GM23338 (cell line): ENCODE measurements at regions not wholly inside any gene's neighbourhood (a gene's known extent, or its start where the extent isn't known, plus 50 kb on each side); places are given as distances from the start of the nearest gene placed in this dataset.

ENCODE experiments used
- ATAC-seq: fragments of 200-7000 bp; cut with Tn5 transposase; 3 replicates; pipeline ENCODE4 v1.9.1; 2020
- DNase-seq: peaks from one replicate; pipeline ENCODE4 v3.0.0-alpha.2; 2015; ENCODE audit warnings: low spot score
- H2AFZ ChIP-seq: fragments of 200-600 bp; sonication (generic); 2 replicates; pipeline ENCODE4 v1.8.0; 2016; ENCODE audit warnings: antibody characterized with exemption, mild to moderate bottlenecking, moderate library complexity
- H3F3A ChIP-seq: fragments of 200-600 bp; sonication (generic); replicated peaks from 2 replicates; pipeline ENCODE4 v1.8.0; 2017; ENCODE audit warnings: antibody characterized with exemption, mixed run types, low read depth
- H3K27ac ChIP-seq: fragments of 200-600 bp; sonication (generic); 2 replicates; pipeline ENCODE4 v1.6.1; 2016; ENCODE audit warnings: low read depth
- H3K27me3 ChIP-seq: fragments of 200-600 bp; sonication (generic); 2 replicates; pipeline ENCODE4 v1.8.0; 2016; ENCODE audit warnings: mild to moderate bottlenecking, mixed run types, moderate library complexity; ENCODE audit not compliant: insufficient read depth
- H3K36me3 ChIP-seq: fragments of 200-600 bp; sonication (generic); 2 replicates; pipeline ENCODE4 v1.8.0; 2016; ENCODE audit warnings: mild to moderate bottlenecking; ENCODE audit not compliant: insufficient read depth
- H3K4me1 ChIP-seq: fragments of 200-600 bp; sonication (generic); 2 replicates; pipeline ENCODE4 v1.8.0; 2016; ENCODE audit warnings: mild to moderate bottlenecking, moderate library complexity; ENCODE audit not compliant: insufficient read depth
- H3K4me2 ChIP-seq: fragments of 200-600 bp; sonication (generic); 2 replicates; pipeline ENCODE4 v1.7.1; 2017; ENCODE audit warnings: mixed run types
- H3K4me3 ChIP-seq: fragments of 200-600 bp; sonication (generic); 2 replicates; pipeline ENCODE4 v1.6.1; 2016; ENCODE audit warnings: mixed run types
- H3K79me2 ChIP-seq: fragments of 200-600 bp; sonication (generic); replicated peaks from 2 replicates; pipeline ENCODE4 v1.8.0; 2017; ENCODE audit warnings: mild to moderate bottlenecking; ENCODE audit not compliant: insufficient read depth
- H3K9me2 ChIP-seq: fragments of 200-600 bp; sonication (generic); 2 replicates; pipeline ENCODE4 v1.8.0; 2017; ENCODE audit not compliant: insufficient read depth
- H4K20me1 ChIP-seq: fragments of 200-600 bp; sonication (generic); replicated peaks from 2 replicates; pipeline ENCODE4 v1.8.0; 2017; ENCODE audit warnings: mild to moderate bottlenecking; ENCODE audit not compliant: insufficient read depth
- H3K27ac Mint-ChIP-seq: 2 replicates; pipeline ENCODE4 v1.8.0; 2020; ENCODE audit warnings: inconsistent platforms, mild to moderate bottlenecking, moderate library complexity, mixed read lengths
- H3K27me3 Mint-ChIP-seq: 3 replicates; pipeline ENCODE4 v1.8.0; 2022; ENCODE audit warnings: low read depth, mild to moderate bottlenecking, moderate library complexity, mixed read lengths, inconsistent platforms; ENCODE audit not compliant: insufficient read depth, poor library complexity
- H3K36me3 Mint-ChIP-seq: 3 replicates; pipeline ENCODE4 v1.8.0; 2021; ENCODE audit warnings: low read depth, mild to moderate bottlenecking, inconsistent platforms, moderate library complexity, mixed read lengths
- H3K4me1 Mint-ChIP-seq: 3 replicates; pipeline ENCODE4 v1.8.0; 2020; ENCODE audit warnings: mild to moderate bottlenecking, inconsistent platforms, mixed read lengths
- H3K4me3 Mint-ChIP-seq: 3 replicates; pipeline ENCODE4 v1.8.0; 2021; ENCODE audit warnings: moderate library complexity, mild to moderate bottlenecking, inconsistent platforms, mixed read lengths
- H3K9me3 Mint-ChIP-seq: 3 replicates; pipeline ENCODE4 v1.8.0; 2020; ENCODE audit warnings: moderate library complexity, mild to moderate bottlenecking, inconsistent platforms, mixed read lengths
- CREB1 ChIP-seq: fragments of 250-450 bp; sonication (Bioruptor Pico); IDR thresholded peaks from 2 replicates; pipeline ENCODE4 v1.5.0; 2020; ENCODE audit warnings: low read depth, mild to moderate bottlenecking, moderate library complexity
- CTCF ChIP-seq, 2 experiments: fragments of 200-600 bp in 1 of 2; sonication (generic) in 1 of 2; conservative IDR thresholded peaks; 2 replicates each; pipeline versions ENCODE4 v1.5.1 to v1.6.1; 2016 to 2017; ENCODE audit warnings: antibody characterized with exemption in 2 of 2, low read depth in 2 of 2, mild to moderate bottlenecking in 2 of 2, moderate library complexity in 1 of 2
- ETS1 ChIP-seq: IDR thresholded peaks from 2 replicates; pipeline ENCODE4 v1.6.1; 2016; ENCODE audit warnings: antibody characterized with exemption
- EZH2 ChIP-seq: fragments of 200-600 bp; sonication (generic); IDR thresholded peaks from one replicate; pipeline ENCODE4 v1.8.0; 2017; ENCODE audit warnings: antibody characterized with exemption, mild to moderate bottlenecking, low read depth; ENCODE audit not compliant: unreplicated experiment
- EZH2phosphoT487 ChIP-seq: fragments of 200-600 bp; sonication (generic); IDR thresholded peaks from one replicate; pipeline ENCODE4 v1.8.1; 2018; ENCODE audit warnings: antibody characterized with exemption; ENCODE audit not compliant: unreplicated experiment
- JUNB ChIP-seq: IDR thresholded peaks from one replicate; pipeline ENCODE4 v1.6.1; 2016; ENCODE audit warnings: antibody characterized with exemption; ENCODE audit not compliant: unreplicated experiment
- NANOG ChIP-seq: IDR thresholded peaks from 2 replicates; pipeline ENCODE4 v1.6.1; 2016; ENCODE audit warnings: antibody characterized with exemption, borderline replicate concordance
- POLR2AphosphoS5 ChIP-seq: IDR thresholded peaks from 2 replicates; pipeline ENCODE4 v1.6.1; 2016; ENCODE audit warnings: antibody characterized with exemption, low read depth
- STAT1 ChIP-seq: IDR thresholded peaks from one replicate; pipeline ENCODE4 v1.6.1; 2016; ENCODE audit warnings: antibody characterized with exemption; ENCODE audit not compliant: unreplicated experiment
- ZNF114 ChIP-seq: fragments of 250-450 bp; sonication (Bioruptor Pico); IDR thresholded peaks from 2 replicates; pipeline ENCODE4 v1.5.0; 2020; ENCODE audit warnings: mild to moderate bottlenecking, moderate library complexity
- ZNF331 ChIP-seq: fragments of 250-450 bp; sonication (Bioruptor Pico); IDR thresholded peaks from 2 replicates; pipeline ENCODE4 v1.5.0; 2020; ENCODE audit warnings: low read depth, mild to moderate bottlenecking, moderate library complexity
- TF ChIP-seq, protein P1 (sequence below): IDR thresholded peaks from one replicate; pipeline ENCODE4 v1.6.1; 2018; ENCODE audit warnings: antibody characterized with exemption; ENCODE audit not compliant: unreplicated experiment
- TF ChIP-seq, protein P2 (sequence below): fragments of 250-450 bp; sonication (Bioruptor Pico); IDR thresholded peaks from 2 replicates; pipeline ENCODE4 v1.5.0; 2020; ENCODE audit warnings: mild to moderate bottlenecking, moderate library complexity

DNA sequence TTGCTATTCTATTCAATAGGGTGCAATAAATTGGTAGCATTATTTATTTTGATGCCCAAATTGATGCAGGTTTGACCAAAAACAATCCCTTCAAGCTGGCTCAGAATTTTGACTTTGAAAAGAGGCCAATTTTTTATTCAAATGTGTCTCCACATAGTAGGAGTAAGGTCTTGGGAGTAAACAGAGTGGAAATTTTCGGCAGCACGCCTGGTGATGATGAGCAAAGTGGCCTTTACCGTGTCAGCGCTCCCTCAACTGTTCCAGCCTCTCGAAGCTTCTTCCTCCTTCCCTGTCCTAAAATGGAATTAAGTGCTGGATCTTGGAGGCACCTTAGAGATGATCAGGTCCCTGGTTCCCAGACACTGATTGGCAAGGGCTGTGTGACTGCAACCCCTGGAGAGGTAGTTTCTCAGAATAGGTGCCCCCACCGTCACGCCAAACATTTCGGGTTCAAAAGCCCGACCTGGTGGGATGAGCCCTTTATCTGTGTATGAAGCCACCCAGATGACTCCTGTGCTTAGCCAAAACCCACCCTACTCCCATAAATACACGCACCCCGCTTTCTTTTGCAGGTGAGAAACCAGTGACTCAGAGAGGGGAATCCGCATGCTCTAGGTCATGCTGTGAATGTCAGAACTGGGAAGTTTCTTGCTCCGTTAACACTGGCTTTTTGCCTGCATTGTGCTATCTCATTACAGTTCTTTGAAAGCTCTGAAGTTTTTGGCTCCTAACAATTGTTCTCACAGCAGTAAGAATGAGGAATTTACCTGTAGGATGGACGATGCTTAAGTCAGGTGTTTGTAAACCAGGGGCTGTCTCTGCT, 89.1 kb downstream of the CRYGS start:
- no peak for TF ChIP-seq JUNB
- no peak for TF ChIP-seq STAT1
- TF ChIP-seq ETS1 = no peak
- TF ChIP-seq POLR2AphosphoS5 = no peak
- no peak for TF ChIP-seq EZH2phosphoT487
- TF ChIP-seq, protein P1, sequence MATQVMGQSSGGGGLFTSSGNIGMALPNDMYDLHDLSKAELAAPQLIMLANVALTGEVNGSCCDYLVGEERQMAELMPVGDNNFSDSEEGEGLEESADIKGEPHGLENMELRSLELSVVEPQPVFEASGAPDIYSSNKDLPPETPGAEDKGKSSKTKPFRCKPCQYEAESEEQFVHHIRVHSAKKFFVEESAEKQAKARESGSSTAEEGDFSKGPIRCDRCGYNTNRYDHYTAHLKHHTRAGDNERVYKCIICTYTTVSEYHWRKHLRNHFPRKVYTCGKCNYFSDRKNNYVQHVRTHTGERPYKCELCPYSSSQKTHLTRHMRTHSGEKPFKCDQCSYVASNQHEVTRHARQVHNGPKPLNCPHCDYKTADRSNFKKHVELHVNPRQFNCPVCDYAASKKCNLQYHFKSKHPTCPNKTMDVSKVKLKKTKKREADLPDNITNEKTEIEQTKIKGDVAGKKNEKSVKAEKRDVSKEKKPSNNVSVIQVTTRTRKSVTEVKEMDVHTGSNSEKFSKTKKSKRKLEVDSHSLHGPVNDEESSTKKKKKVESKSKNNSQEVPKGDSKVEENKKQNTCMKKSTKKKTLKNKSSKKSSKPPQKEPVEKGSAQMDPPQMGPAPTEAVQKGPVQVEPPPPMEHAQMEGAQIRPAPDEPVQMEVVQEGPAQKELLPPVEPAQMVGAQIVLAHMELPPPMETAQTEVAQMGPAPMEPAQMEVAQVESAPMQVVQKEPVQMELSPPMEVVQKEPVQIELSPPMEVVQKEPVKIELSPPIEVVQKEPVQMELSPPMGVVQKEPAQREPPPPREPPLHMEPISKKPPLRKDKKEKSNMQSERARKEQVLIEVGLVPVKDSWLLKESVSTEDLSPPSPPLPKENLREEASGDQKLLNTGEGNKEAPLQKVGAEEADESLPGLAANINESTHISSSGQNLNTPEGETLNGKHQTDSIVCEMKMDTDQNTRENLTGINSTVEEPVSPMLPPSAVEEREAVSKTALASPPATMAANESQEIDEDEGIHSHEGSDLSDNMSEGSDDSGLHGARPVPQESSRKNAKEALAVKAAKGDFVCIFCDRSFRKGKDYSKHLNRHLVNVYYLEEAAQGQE = no peak
- no peak for TF ChIP-seq CTCF (conservative IDR thresholded peaks at IDR 0.05; ENCODE audit: low read depth in 2 of 2)
- TF ChIP-seq EZH2 = no peak
- TF ChIP-seq, protein P2, sequence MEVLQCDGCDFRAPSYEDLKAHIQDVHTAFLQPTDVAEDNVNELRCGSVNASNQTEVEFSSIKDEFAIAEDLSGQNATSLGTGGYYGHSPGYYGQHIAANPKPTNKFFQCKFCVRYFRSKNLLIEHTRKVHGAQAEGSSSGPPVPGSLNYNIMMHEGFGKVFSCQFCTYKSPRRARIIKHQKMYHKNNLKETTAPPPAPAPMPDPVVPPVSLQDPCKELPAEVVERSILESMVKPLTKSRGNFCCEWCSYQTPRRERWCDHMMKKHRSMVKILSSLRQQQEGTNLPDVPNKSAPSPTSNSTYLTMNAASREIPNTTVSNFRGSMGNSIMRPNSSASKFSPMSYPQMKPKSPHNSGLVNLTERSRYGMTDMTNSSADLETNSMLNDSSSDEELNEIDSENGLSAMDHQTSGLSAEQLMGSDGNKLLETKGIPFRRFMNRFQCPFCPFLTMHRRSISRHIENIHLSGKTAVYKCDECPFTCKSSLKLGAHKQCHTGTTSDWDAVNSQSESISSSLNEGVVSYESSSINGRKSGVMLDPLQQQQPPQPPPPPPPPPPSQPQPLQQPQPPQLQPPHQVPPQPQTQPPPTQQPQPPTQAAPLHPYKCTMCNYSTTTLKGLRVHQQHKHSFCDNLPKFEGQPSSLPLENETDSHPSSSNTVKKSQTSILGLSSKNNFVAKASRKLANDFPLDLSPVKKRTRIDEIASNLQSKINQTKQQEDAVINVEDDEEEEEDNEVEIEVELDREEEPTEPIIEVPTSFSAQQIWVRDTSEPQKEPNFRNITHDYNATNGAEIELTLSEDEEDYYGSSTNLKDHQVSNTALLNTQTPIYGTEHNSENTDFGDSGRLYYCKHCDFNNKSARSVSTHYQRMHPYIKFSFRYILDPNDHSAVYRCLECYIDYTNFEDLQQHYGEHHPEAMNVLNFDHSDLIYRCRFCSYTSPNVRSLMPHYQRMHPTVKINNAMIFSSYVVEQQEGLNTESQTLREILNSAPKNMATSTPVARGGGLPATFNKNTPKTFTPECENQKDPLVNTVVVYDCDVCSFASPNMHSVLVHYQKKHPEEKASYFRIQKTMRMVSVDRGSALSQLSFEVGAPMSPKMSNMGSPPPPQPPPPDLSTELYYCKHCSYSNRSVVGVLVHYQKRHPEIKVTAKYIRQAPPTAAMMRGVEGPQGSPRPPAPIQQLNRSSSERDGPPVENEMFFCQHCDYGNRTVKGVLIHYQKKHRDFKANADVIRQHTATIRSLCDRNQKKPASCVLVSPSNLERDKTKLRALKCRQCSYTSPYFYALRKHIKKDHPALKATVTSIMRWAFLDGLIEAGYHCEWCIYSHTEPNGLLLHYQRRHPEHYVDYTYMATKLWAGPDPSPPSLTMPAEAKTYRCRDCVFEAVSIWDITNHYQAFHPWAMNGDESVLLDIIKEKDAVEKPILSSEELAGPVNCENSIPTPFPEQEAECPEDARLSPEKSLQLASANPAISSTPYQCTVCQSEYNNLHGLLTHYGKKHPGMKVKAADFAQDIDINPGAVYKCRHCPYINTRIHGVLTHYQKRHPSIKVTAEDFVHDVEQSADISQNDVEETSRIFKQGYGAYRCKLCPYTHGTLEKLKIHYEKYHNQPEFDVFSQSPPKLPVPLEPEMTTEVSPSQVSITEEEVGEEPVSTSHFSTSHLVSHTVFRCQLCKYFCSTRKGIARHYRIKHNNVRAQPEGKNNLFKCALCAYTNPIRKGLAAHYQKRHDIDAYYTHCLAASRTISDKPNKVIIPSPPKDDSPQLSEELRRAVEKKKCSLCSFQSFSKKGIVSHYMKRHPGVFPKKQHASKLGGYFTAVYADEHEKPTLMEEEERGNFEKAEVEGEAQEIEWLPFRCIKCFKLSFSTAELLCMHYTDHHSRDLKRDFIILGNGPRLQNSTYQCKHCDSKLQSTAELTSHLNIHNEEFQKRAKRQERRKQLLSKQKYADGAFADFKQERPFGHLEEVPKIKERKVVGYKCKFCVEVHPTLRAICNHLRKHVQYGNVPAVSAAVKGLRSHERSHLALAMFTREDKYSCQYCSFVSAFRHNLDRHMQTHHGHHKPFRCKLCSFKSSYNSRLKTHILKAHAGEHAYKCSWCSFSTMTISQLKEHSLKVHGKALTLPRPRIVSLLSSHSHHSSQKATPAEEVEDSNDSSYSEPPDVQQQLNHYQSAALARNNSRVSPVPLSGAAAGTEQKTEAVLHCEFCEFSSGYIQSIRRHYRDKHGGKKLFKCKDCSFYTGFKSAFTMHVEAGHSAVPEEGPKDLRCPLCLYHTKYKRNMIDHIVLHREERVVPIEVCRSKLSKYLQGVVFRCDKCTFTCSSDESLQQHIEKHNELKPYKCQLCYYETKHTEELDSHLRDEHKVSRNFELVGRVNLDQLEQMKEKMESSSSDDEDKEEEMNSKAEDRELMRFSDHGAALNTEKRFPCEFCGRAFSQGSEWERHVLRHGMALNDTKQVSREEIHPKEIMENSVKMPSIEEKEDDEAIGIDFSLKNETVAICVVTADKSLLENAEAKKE (CRISPR knock-in tag) = no peak
- no peak for TF ChIP-seq ZNF114
- TF ChIP-seq ZNF331 (CRISPR knock-in tag) = no peak
- no peak for TF ChIP-seq CREB1 (CRISPR knock-in tag)
- TF ChIP-seq NANOG = no peak
- peaks cover 8% of the 10 kb centered on the region for H3K27me3 Mint-ChIP-seq
- no peak overlapping the region for H3K27ac ChIP-seq
- no peak overlapping the region for H3K4me3 ChIP-seq
- H3K4me2 ChIP-seq = no peak overlapping the region
- H2AFZ ChIP-seq = no peak overlapping the region
- no peaks in the 10 kb centered on the region for H3K36me3 Mint-ChIP-seq
- no peaks in the 10 kb centered on the region for H3K36me3 ChIP-seq
- H3K27ac Mint-ChIP-seq = no peak overlapping the region
- H3K4me3 Mint-ChIP-seq = no peak overlapping the region
- no peaks in the 10 kb centered on the region for H3K79me2 ChIP-seq
- no peaks in the 10 kb centered on the region for H3K4me1 ChIP-seq
- H3K9me2 ChIP-seq = no peaks in the 10 kb centered on the region
- H4K20me1 ChIP-seq = no peaks in the 10 kb centered on the region
- peaks cover 18% of the 10 kb centered on the region for H3K4me1 Mint-ChIP-seq
- ATAC-seq = peak; percentile 46
- H3F3A ChIP-seq = no peaks in the 10 kb centered on the region
- peak; percentile 6 for DNase-seq
- no peaks in the 10 kb centered on the region for H3K27me3 ChIP-seq
- no peaks in the 10 kb centered on the region for H3K9me3 Mint-ChIP-seq
